ENCODE measurements at regions not wholly inside any gene's neighbourhood (a gene's known extent, or its start where the extent isn't known, plus 50 kb on each side); places are given as distances from the start of the nearest gene placed in this dataset.
"Not testable (repeated sequence)": the region's sequence is repeated elsewhere in the genome, so short reads cannot be mapped to it uniquely, and the experiment has no call there.

GRCh38 chr9:88259001-88259400 lies 120.7 kb upstream of the SPATA31C2 start:
- H3K27ac ChIP-seq = no peak overlapping the region
- ATAC-seq (ENCODE audit: low FRiP score in 2 of 2) (no peak), DNase-seq (no peak)
- WGBS, 2 donors = 84 to 89% methylated on average over 3 of the region's 3 CpGs
- H3K27me3 ChIP-seq = no peaks in the 10 kb centered on the region
- no peaks in the 10 kb centered on the region for H3K9me3 ChIP-seq
- H3K36me3 ChIP-seq = no peaks in the 10 kb centered on the region
- H3K4me3 ChIP-seq = no peak overlapping the region
- peaks cover 0 to 15% (median 11%) of the 10 kb centered on the region in 4 donors for H3K4me1 ChIP-seq
- TF ChIP-seq CTCF (IDR thresholded peaks at IDR 0.05) (no peak), EP300 (IDR thresholded peaks at IDR 0.05) (no peak), POLR2AphosphoS5 (IDR thresholded peaks at IDR 0.05) (no peak), POLR2A (IDR thresholded peaks at IDR 0.05) (no peak)

GRCh38 chr9:88258601-88259000 lies 120.3 kb upstream of the SPATA31C2 start:
- ATAC-seq (ENCODE audit: low FRiP score in 2 of 2) = peak; percentile 34 to 54
- no peak for TF ChIP-seq POLR2AphosphoS5 (IDR thresholded peaks at IDR 0.05)
- TF ChIP-seq POLR2A (IDR thresholded peaks at IDR 0.05) = no peak
- no peak for TF ChIP-seq CTCF (IDR thresholded peaks at IDR 0.05)
- TF ChIP-seq EP300 (IDR thresholded peaks at IDR 0.05) = no peak
- Histone ChIP-seq H3K36me3 (no peaks in the 10 kb centered on the region), H3K27ac (no peak overlapping the region), H3K27me3 (no peaks in the 10 kb centered on the region), H3K9me3 (no peaks in the 10 kb centered on the region), H3K4me1 (peaks cover 0 to 15% (median 11%) of the 10 kb centered on the region in 4 donors), H3K4me3 (no peak overlapping the region)
- 30 to 53% methylated on average over 12 of the region's 12 CpGs for WGBS, 2 donors
- DNase-seq = peak in 1 of 2 donors; percentile 39

- peak in 1 of 2 donors; percentile 37 for DNase-seq
These were observed 119.7 kb upstream of the SPATA31C2 start for GRCh38 chr9:88258024-88258423.

GRCh38 chr9:88256216-88256615 lies 117.9 kb upstream of the SPATA31C2 start:
- TF ChIP-seq CTCF (IDR thresholded peaks at IDR 0.05) = no peak
- TF ChIP-seq EP300 (IDR thresholded peaks at IDR 0.05) = no peak
- no peak for TF ChIP-seq POLR2A (IDR thresholded peaks at IDR 0.05)
- no peak for TF ChIP-seq POLR2AphosphoS5 (IDR thresholded peaks at IDR 0.05)
- Histone ChIP-seq H3K4me3 (no peak overlapping the region), H3K27me3 (no peaks in the 10 kb centered on the region), H3K27ac (no peak overlapping the region), H3K36me3 (no peaks in the 10 kb centered on the region), H3K9me3 (peaks cover 5 to 11% (median 10%) of the 10 kb centered on the region in 4 donors), H3K4me1 (peaks cover 0 to 15% (median 11%) of the 10 kb centered on the region in 4 donors)
- ATAC-seq (ENCODE audit: low FRiP score in 2 of 2) = no peak
- WGBS, 2 donors = 76 to 89% methylated on average over 7 of the region's 7 CpGs
- DNase-seq = no peak

More at GRCh38 chr9:88258024-88258423, 119.7 kb upstream of the SPATA31C2 start:
- Histone ChIP-seq H3K4me3 (no peak overlapping the region), H3K36me3 (no peaks in the 10 kb centered on the region), H3K4me1 (peaks cover 0 to 15% (median 11%) of the 10 kb centered on the region in 4 donors), H3K27me3 (no peaks in the 10 kb centered on the region), H3K27ac (no peak overlapping the region), H3K9me3 (no peaks in the 10 kb centered on the region)
- TF ChIP-seq EP300 (IDR thresholded peaks at IDR 0.05) = no peak
- TF ChIP-seq POLR2A (IDR thresholded peaks at IDR 0.05) = no peak
- no peak for TF ChIP-seq CTCF (IDR thresholded peaks at IDR 0.05)
- TF ChIP-seq POLR2AphosphoS5 (IDR thresholded peaks at IDR 0.05) = no peak
- ATAC-seq (ENCODE audit: low FRiP score in 2 of 2) = peak in 1 of 2 donors; percentile 83
- 11 to 50% methylated on average over 2 of the region's 2 CpGs for WGBS, 2 donors

GRCh38 chr9:88255806-88256205 lies 117.5 kb upstream of the SPATA31C2 start:
- WGBS, 2 donors = 29 to 32% methylated on average over 4 of the region's 4 CpGs
- Histone ChIP-seq H3K4me1 (peaks cover 0 to 15% (median 11%) of the 10 kb centered on the region in 4 donors), H3K9me3 (peaks cover 5 to 15% (median 12%) of the 10 kb centered on the region in 4 donors)
- not testable (repeated sequence) for H3K36me3 ChIP-seq; H3K27me3 ChIP-seq; H3K4me3 ChIP-seq; H3K27ac ChIP-seq; ATAC-seq (ENCODE audit: low FRiP score in 2 of 2)
- DNase-seq = peak in 1 of 2 donors; percentile 27
- peak in 1 of 2 donors; percentile 26 for TF ChIP-seq POLR2AphosphoS5 (IDR thresholded peaks at IDR 0.05)
